PC-3 (cell line): ENCODE measurements at regions not wholly inside any gene's neighbourhood (a gene's known extent, or its start where the extent isn't known, plus 50 kb on each side); places are given as distances from the start of the nearest gene placed in this dataset.

Source experiments
- EZH2 ChIP-seq: fragments of 300-600 bp; sonication (generic); IDR thresholded peaks from one replicate; pipeline ENCODE4 v1.6.1; 2017; ENCODE audit warnings: antibody characterized with exemption, mild to moderate bottlenecking, low read length; ENCODE audit not compliant: unreplicated experiment
- EZH2phosphoT487 ChIP-seq: fragments of 300-600 bp; sonication (generic); IDR thresholded peaks from 2 replicates; pipeline ENCODE4 v1.6.1; 2018; ENCODE audit warnings: mild to moderate bottlenecking, antibody characterized with exemption, low read length, borderline replicate concordance
- TF ChIP-seq, protein P1 (sequence below): fragments of 300-600 bp; sonication (generic); conservative IDR thresholded peaks from 2 replicates; pipeline ENCODE4 v1.5.1; 2017; ENCODE audit warnings: antibody characterized with exemption, low read depth, mild to moderate bottlenecking, low read length

- TF ChIP-seq, protein P1, sequence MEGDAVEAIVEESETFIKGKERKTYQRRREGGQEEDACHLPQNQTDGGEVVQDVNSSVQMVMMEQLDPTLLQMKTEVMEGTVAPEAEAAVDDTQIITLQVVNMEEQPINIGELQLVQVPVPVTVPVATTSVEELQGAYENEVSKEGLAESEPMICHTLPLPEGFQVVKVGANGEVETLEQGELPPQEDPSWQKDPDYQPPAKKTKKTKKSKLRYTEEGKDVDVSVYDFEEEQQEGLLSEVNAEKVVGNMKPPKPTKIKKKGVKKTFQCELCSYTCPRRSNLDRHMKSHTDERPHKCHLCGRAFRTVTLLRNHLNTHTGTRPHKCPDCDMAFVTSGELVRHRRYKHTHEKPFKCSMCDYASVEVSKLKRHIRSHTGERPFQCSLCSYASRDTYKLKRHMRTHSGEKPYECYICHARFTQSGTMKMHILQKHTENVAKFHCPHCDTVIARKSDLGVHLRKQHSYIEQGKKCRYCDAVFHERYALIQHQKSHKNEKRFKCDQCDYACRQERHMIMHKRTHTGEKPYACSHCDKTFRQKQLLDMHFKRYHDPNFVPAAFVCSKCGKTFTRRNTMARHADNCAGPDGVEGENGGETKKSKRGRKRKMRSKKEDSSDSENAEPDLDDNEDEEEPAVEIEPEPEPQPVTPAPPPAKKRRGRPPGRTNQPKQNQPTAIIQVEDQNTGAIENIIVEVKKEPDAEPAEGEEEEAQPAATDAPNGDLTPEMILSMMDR, result no peak
- no peak for TF ChIP-seq EZH2
- no peak for TF ChIP-seq EZH2phosphoT487
These were observed 811.2 kb downstream of the BRINP1 start for GRCh38 chr9:118558026-118558425.
